HEK293 (cell line): ENCODE measurements at regions not wholly inside any gene's neighbourhood (a gene's known extent, or its start where the extent isn't known, plus 50 kb on each side); places are given as distances from the start of the nearest gene placed in this dataset.

Experiments used
- CTCF ChIA-PET: fragments of 350-600 bp; formaldehyde crosslinking; extraction: SDS; loops from one replicate; lab custom pipeline; 2021; ENCODE audit warnings: antibody characterized with exemption; lab: Yijun Ruan, JAX
- POLR2A ChIA-PET: fragments of 300-600 bp; formaldehyde crosslinking; extraction: SDS; loops from one replicate; lab custom pipeline; 2020; ENCODE audit warnings: antibody characterized with exemption, inconsistent platforms; lab: Yijun Ruan, JAX
- H3K27ac ChIP-seq: fragments of 200-500 bp; sonication (Bioruptor generic); 2 replicates; pipeline ENCODE4 v1.5.1; 2014; ENCODE audit warnings: low read depth, low read length, control low read depth, inconsistent platforms; ENCODE audit errors: extremely low read depth
- H3K36me3 ChIP-seq, 2 experiments: fragments of 200-500 bp in 1 of 2; sonication (Bioruptor generic) in 1 of 2; 1 replicate in 1 of 2; 2 replicates in 1 of 2; pipeline ENCODE4 v1.5.1; 2014 to 2017; ENCODE audit warnings: inconsistent platforms in 2 of 2, low read length in 2 of 2; ENCODE audit not compliant: control insufficient read depth in 2 of 2, insufficient read depth in 1 of 2
- H3K4me1 ChIP-seq: fragments of 200-500 bp; sonication (Bioruptor generic); 2 replicates; pipeline ENCODE4 v1.5.1; 2014; ENCODE audit warnings: mild to moderate bottlenecking, low read length, inconsistent platforms; ENCODE audit not compliant: control insufficient read depth, insufficient read depth
- H3K4me3 ChIP-seq: 2 replicates; pipeline ENCODE4 v1.5.1; 2011; ENCODE audit warnings: low read depth, mild to moderate bottlenecking, control low read depth, low read length, moderate library complexity
- H3K9me3 ChIP-seq: fragments of 200-500 bp; sonication (Bioruptor generic); 2 replicates; pipeline ENCODE4 v1.5.1; 2014; ENCODE audit warnings: low read depth, low read length, inconsistent platforms; ENCODE audit not compliant: control insufficient read depth, insufficient read depth
- BCL11B ChIP-seq: fragments of 450-650 bp; formaldehyde crosslinking; IDR thresholded peaks from 2 replicates; pipeline ENCODE4 v1.5.1; 2016; ENCODE audit warnings: low read depth, missing biosample characterization, missing genetic modification characterization
- FEZF1 ChIP-seq: fragments of 450-650 bp; formaldehyde crosslinking; IDR thresholded peaks from 2 replicates; pipeline ENCODE4 v1.5.1; 2016; ENCODE audit warnings: missing biosample characterization, missing genetic modification characterization
- HOXA7 ChIP-seq: sonication (generic); formaldehyde crosslinking; IDR thresholded peaks from 2 replicates; pipeline ENCODE4 v1.8.1; 2022; ENCODE audit warnings: missing genetic modification reagents, borderline replicate concordance
- KLF16 ChIP-seq: fragments of 450-650 bp; formaldehyde crosslinking; IDR thresholded peaks from 2 replicates; pipeline ENCODE4 v1.5.1; 2017; ENCODE audit warnings: missing biosample characterization, missing genetic modification characterization
- KLF8 ChIP-seq: fragments of 450-650 bp; formaldehyde crosslinking; IDR thresholded peaks from 2 replicates; pipeline ENCODE4 v1.5.1; 2016; ENCODE audit warnings: missing biosample characterization, missing genetic modification characterization
- PRDM6 ChIP-seq: fragments of 450-650 bp; formaldehyde crosslinking; IDR thresholded peaks from 2 replicates; pipeline ENCODE4 v1.5.1; 2017; ENCODE audit warnings: missing biosample characterization, missing genetic modification characterization
- REPIN1 ChIP-seq: fragments of 450-650 bp; formaldehyde crosslinking; IDR thresholded peaks from 2 replicates; pipeline ENCODE4 v1.5.1; 2017; ENCODE audit warnings: missing biosample characterization, missing genetic modification characterization, low read depth
- WT1 ChIP-seq: fragments of 450-650 bp; formaldehyde crosslinking; IDR thresholded peaks from 2 replicates; pipeline ENCODE4 v1.5.1; 2016; ENCODE audit warnings: missing biosample characterization, missing genetic modification characterization
- ZBTB21 ChIP-seq: fragments of 450-650 bp; formaldehyde crosslinking; IDR thresholded peaks from 2 replicates; pipeline ENCODE4 v1.5.1; 2017; ENCODE audit warnings: missing biosample characterization, missing genetic modification characterization
- ZNF148 ChIP-seq: fragments of 450-650 bp; formaldehyde crosslinking; IDR thresholded peaks from 2 replicates; pipeline ENCODE4 v1.5.0; 2017; ENCODE audit warnings: missing biosample characterization, missing genetic modification characterization, borderline replicate concordance
- ZNF221 ChIP-seq: fragments of 450-650 bp; formaldehyde crosslinking; IDR thresholded peaks from 2 replicates; pipeline ENCODE4 v1.5.1; 2017; ENCODE audit warnings: missing biosample characterization, missing genetic modification characterization, borderline replicate concordance
- ZNF223 ChIP-seq: fragments of 450-650 bp; formaldehyde crosslinking; IDR thresholded peaks from 2 replicates; pipeline ENCODE4 v1.5.1; 2016; ENCODE audit warnings: missing biosample characterization, missing genetic modification characterization
- ZNF248 ChIP-seq: fragments of 450-650 bp; formaldehyde crosslinking; IDR thresholded peaks from 2 replicates; pipeline ENCODE4 v1.5.1; 2017; ENCODE audit warnings: missing biosample characterization, missing genetic modification characterization
- ZNF26 ChIP-seq: fragments of 450-650 bp; formaldehyde crosslinking; IDR thresholded peaks from 2 replicates; pipeline ENCODE4 v1.5.1; 2016; ENCODE audit warnings: missing biosample characterization, missing genetic modification characterization
- ZNF354C ChIP-seq: fragments of 450-650 bp; formaldehyde crosslinking; IDR thresholded peaks from 2 replicates; pipeline ENCODE4 v1.5.1; 2016; ENCODE audit warnings: missing biosample characterization, missing genetic modification characterization, low read depth, borderline replicate concordance
- ZNF398 ChIP-seq: fragments of 450-650 bp; formaldehyde crosslinking; IDR thresholded peaks from 2 replicates; pipeline ENCODE4 v1.5.1; 2017; ENCODE audit warnings: missing biosample characterization, missing genetic modification characterization
- ZNF518A ChIP-seq: fragments of 450-650 bp; formaldehyde crosslinking; conservative IDR thresholded peaks from 2 replicates; pipeline ENCODE4 v1.5.1; 2016; ENCODE audit warnings: low read depth, missing biosample characterization, missing genetic modification characterization
- ZNF549 ChIP-seq: fragments of 450-650 bp; IDR thresholded peaks from 2 replicates; pipeline ENCODE4 v1.5.1; 2018; ENCODE audit warnings: missing biosample characterization, missing genetic modification characterization, mild to moderate bottlenecking, inconsistent platforms, moderate library complexity
- ZNF610 ChIP-seq: fragments of 450-650 bp; formaldehyde crosslinking; IDR thresholded peaks from 2 replicates; pipeline ENCODE4 v1.5.1; 2016; ENCODE audit warnings: missing biosample characterization, missing genetic modification characterization, borderline replicate concordance
- ZNF776 ChIP-seq: fragments of 450-650 bp; formaldehyde crosslinking; IDR thresholded peaks from 2 replicates; pipeline ENCODE4 v1.5.0; 2017; ENCODE audit warnings: missing biosample characterization, missing genetic modification characterization, borderline replicate concordance
- ZNF785 ChIP-seq: fragments of 450-650 bp; formaldehyde crosslinking; IDR thresholded peaks from 2 replicates; pipeline ENCODE4 v1.5.1; 2016; ENCODE audit warnings: missing biosample characterization, missing genetic modification characterization
- ZNF792 ChIP-seq: fragments of 450-650 bp; formaldehyde crosslinking; IDR thresholded peaks from 2 replicates; pipeline ENCODE4 v1.5.1; 2016; ENCODE audit warnings: missing biosample characterization, missing genetic modification characterization
- ZNF830 ChIP-seq: fragments of 450-650 bp; IDR thresholded peaks from 2 replicates; pipeline ENCODE4 v1.5.0; 2018; ENCODE audit warnings: missing biosample characterization, missing genetic modification characterization, low read depth, mild to moderate bottlenecking, moderate library complexity
- ZSCAN16 ChIP-seq: fragments of 450-650 bp; formaldehyde crosslinking; IDR thresholded peaks from 2 replicates; pipeline ENCODE4 v1.5.1; 2016; ENCODE audit warnings: missing biosample characterization, missing genetic modification characterization
- ZXDB ChIP-seq: fragments of 450-650 bp; formaldehyde crosslinking; IDR thresholded peaks from 2 replicates; pipeline ENCODE4 v1.5.1; 2016; ENCODE audit warnings: missing biosample characterization, missing genetic modification characterization

GRCh38 chr2:58480141-58480540 is 239.0 kb upstream of the FANCL start (continued):
- TF ChIP-seq HOXA7 (CRISPR knock-in tag) = no peak
- no peak for TF ChIP-seq ZNF792 (tag by site-specific recombination)
- TF ChIP-seq ZNF830 (tag by site-specific recombination) = no peak
- no peak for TF ChIP-seq KLF16 (tag by site-specific recombination)
- no peak for TF ChIP-seq ZNF398 (tag by site-specific recombination)
- no peak for TF ChIP-seq ZXDB
- TF ChIP-seq KLF8 (tag by site-specific recombination) = no peak
- TF ChIP-seq ZNF354C (tag by site-specific recombination) = no peak
- no peak for TF ChIP-seq ZNF223 (tag by site-specific recombination)

- Histone ChIP-seq H3K36me3 (no peaks in the 10 kb centered on the region), H3K9me3 (no peaks in the 10 kb centered on the region), H3K4me1 (no peaks in the 10 kb centered on the region), H3K4me3 (no peak overlapping the region), H3K27ac (no peak overlapping the region)
- CTCF ChIA-PET = interaction anchor here (0.6 kb wide), 1 partner anchor 543 kb away, joined by 6 read pairs; no protein-coding TSS in a partner anchor
- POLR2A ChIA-PET = no interaction called here
- TF ChIP-seq ZNF221 (tag by site-specific recombination) (no peak), BCL11B (tag by site-specific recombination) (no peak), WT1 (no peak), ZNF518A (no peak), ZNF549 (tag by site-specific recombination) (no peak), REPIN1 (tag by site-specific recombination) (no peak), ZNF148 (no peak), ZNF785 (no peak), ZNF26 (tag by site-specific recombination) (no peak), ZNF776 (tag by site-specific recombination) (no peak), FEZF1 (tag by site-specific recombination) (no peak), ZNF248 (tag by site-specific recombination) (no peak), ZBTB21 (tag by site-specific recombination) (no peak), ZNF610 (tag by site-specific recombination) (no peak), ZSCAN16 (tag by site-specific recombination) (no peak), PRDM6 (tag by site-specific recombination) (no peak)
Observed at GRCh38 chr2:58479535-58480140, 238.5 kb upstream of the FANCL start.
